OCI-LY1 (cell line): ENCODE measurements at regions not wholly inside any gene's neighbourhood (a gene's known extent, or its start where the extent isn't known, plus 50 kb on each side); places are given as distances from the start of the nearest gene placed in this dataset.

Experiments used
- H2AFZ ChIP-seq: fragments of 200-600 bp; sonication (generic), shearing (Covaris generic); 2 replicates; pipeline ENCODE4 v1.6.0; 2014; ENCODE audit warnings: antibody characterized with exemption, mild to moderate bottlenecking, low read length
- H3F3A ChIP-seq: fragments of 200-600 bp; sonication (generic), shearing (Covaris generic); 2 replicates; pipeline ENCODE4 v1.6.0; 2014; ENCODE audit warnings: mild to moderate bottlenecking, antibody characterized with exemption, low read length, moderate library complexity; ENCODE audit not compliant: insufficient read depth
- H3K27ac ChIP-seq: fragments of 200-600 bp; sonication (generic); 2 replicates; pipeline ENCODE4 v1.5.1; 2014; ENCODE audit warnings: low read length, mixed run types, mild to moderate bottlenecking, low read depth; ENCODE audit not compliant: poor library complexity, severe bottlenecking
- H3K27me3 ChIP-seq: fragments of 200-600 bp; sonication (generic); 2 replicates; pipeline ENCODE4 v1.6.0; 2014; ENCODE audit warnings: antibody characterized with exemption, mild to moderate bottlenecking, low read length, moderate library complexity; ENCODE audit not compliant: insufficient read depth
- H3K36me3 ChIP-seq: fragments of 200-600 bp; sonication (generic); 2 replicates; pipeline ENCODE4 v1.6.1; 2014; ENCODE audit warnings: mild to moderate bottlenecking, antibody characterized with exemption, low read length, moderate library complexity, mixed read lengths; ENCODE audit not compliant: insufficient read depth
- H3K4me1 ChIP-seq: fragments of 200-600 bp; sonication (generic); 2 replicates; pipeline ENCODE4 v1.5.1; 2014; ENCODE audit warnings: mild to moderate bottlenecking, low read length, moderate library complexity; ENCODE audit not compliant: insufficient read depth, severe bottlenecking
- H3K4me2 ChIP-seq: fragments of 200-600 bp; sonication (generic), shearing (Covaris generic); 2 replicates; pipeline ENCODE4 v1.6.1; 2014; ENCODE audit warnings: low read length
- H3K4me3 ChIP-seq: fragments of 200-600 bp; sonication (generic); 2 replicates; pipeline ENCODE4 v1.5.1; 2014; ENCODE audit warnings: low read length, low read depth, mild to moderate bottlenecking, mixed read lengths; ENCODE audit not compliant: poor library complexity, severe bottlenecking
- H3K79me2 ChIP-seq: fragments of 200-600 bp; shearing (Covaris generic); 2 replicates; pipeline ENCODE4 v1.6.1; 2016; ENCODE audit warnings: mixed run types, low read length, mixed read lengths; ENCODE audit not compliant: insufficient read depth
- H3K9ac ChIP-seq: fragments of 200-600 bp; sonication (generic), shearing (Covaris generic); 2 replicates; pipeline ENCODE4 v1.6.1; 2014; ENCODE audit warnings: mild to moderate bottlenecking, low read length, mixed read lengths
- H3K9me2 ChIP-seq: fragments of 200-600 bp; sonication (generic), shearing (Covaris generic); 2 replicates; pipeline ENCODE4 v1.6.1; 2014; ENCODE audit warnings: low read depth, mild to moderate bottlenecking, low read length, mixed read lengths
- H3K9me3 ChIP-seq: fragments of 200-600 bp; shearing (Covaris generic); 2 replicates; pipeline ENCODE4 v1.6.1; 2014; ENCODE audit warnings: low read length, mixed read lengths
- H4K20me1 ChIP-seq: fragments of 200-600 bp; sonication (generic), shearing (Covaris generic); 2 replicates; pipeline ENCODE4 v1.6.0; 2016; ENCODE audit warnings: mild to moderate bottlenecking, low read length; ENCODE audit not compliant: insufficient read depth
- EZH2 ChIP-seq: fragments of 200-600 bp; sonication (generic), shearing (Covaris generic); IDR thresholded peaks from 2 replicates; pipeline ENCODE4 v1.8.0; 2017; ENCODE audit warnings: borderline replicate concordance, mixed run types, mild to moderate bottlenecking, antibody characterized with exemption, low read length, moderate library complexity, mixed read lengths
- TF ChIP-seq, protein P1 (sequence below): fragments of 200-600 bp; sonication (generic), shearing (Covaris generic); IDR thresholded peaks from 2 replicates; pipeline ENCODE4 v1.5.1; 2017; ENCODE audit warnings: mild to moderate bottlenecking, antibody characterized with exemption, low read length, moderate library complexity, mixed read lengths

GRCh38 chr1:60835649-60836048, 246.7 kb upstream of the NFIA start:
- Histone ChIP-seq H3K27me3 (no peaks in the 10 kb centered on the region), H3K79me2 (no peaks in the 10 kb centered on the region), H4K20me1 (no peaks in the 10 kb centered on the region), H3K4me3 (no peak overlapping the region), H3F3A (no peaks in the 10 kb centered on the region), H3K4me2 (no peak overlapping the region), H3K36me3 (no peaks in the 10 kb centered on the region), H3K4me1 (no peaks in the 10 kb centered on the region), H3K9me2 (no peaks in the 10 kb centered on the region), H3K9me3 (no peaks in the 10 kb centered on the region), H2AFZ (no peak overlapping the region), H3K9ac (no peak overlapping the region), H3K27ac (no peak overlapping the region)
- TF ChIP-seq EZH2, result no peak
- TF ChIP-seq, protein P1, sequence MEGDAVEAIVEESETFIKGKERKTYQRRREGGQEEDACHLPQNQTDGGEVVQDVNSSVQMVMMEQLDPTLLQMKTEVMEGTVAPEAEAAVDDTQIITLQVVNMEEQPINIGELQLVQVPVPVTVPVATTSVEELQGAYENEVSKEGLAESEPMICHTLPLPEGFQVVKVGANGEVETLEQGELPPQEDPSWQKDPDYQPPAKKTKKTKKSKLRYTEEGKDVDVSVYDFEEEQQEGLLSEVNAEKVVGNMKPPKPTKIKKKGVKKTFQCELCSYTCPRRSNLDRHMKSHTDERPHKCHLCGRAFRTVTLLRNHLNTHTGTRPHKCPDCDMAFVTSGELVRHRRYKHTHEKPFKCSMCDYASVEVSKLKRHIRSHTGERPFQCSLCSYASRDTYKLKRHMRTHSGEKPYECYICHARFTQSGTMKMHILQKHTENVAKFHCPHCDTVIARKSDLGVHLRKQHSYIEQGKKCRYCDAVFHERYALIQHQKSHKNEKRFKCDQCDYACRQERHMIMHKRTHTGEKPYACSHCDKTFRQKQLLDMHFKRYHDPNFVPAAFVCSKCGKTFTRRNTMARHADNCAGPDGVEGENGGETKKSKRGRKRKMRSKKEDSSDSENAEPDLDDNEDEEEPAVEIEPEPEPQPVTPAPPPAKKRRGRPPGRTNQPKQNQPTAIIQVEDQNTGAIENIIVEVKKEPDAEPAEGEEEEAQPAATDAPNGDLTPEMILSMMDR, result no peak

- TF ChIP-seq, protein P1, result no peak
- TF ChIP-seq EZH2, result no peak
- Histone ChIP-seq H4K20me1 (no peaks in the 10 kb centered on the region), H3K9me2 (no peaks in the 10 kb centered on the region), H3F3A (no peaks in the 10 kb centered on the region), H3K27ac (no peak overlapping the region), H3K4me2 (no peak overlapping the region), H3K9ac (no peak overlapping the region), H3K9me3 (no peaks in the 10 kb centered on the region), H3K36me3 (no peaks in the 10 kb centered on the region), H3K27me3 (no peaks in the 10 kb centered on the region), H2AFZ (no peak overlapping the region), H3K4me3 (no peak overlapping the region), H3K79me2 (no peaks in the 10 kb centered on the region), H3K4me1 (no peaks in the 10 kb centered on the region)
Observed at GRCh38 chr1:60833173-60833572, 249.2 kb upstream of the NFIA start.

DNA sequence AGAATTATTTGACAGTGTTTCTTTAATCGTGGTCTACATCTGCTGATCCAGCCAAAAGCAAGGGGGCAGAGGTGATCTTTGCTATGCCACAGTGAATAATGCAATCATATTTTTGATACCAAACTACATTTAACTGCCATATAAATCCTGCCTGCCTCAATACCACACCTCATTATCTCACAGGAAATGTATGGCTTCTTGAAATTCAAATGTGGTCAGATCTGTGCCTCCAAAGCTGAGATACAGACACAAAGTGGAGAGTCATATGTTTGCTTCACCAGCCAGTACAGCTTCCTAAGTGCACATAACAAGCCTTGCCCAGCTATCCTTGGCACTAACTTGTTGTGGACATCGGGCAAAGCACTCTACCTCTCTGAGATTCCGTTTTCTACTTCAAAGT, 250.0 kb upstream of the NFIA start:
- Histone ChIP-seq H3K4me3 (no peak overlapping the region), H4K20me1 (no peaks in the 10 kb centered on the region), H3K27me3 (no peaks in the 10 kb centered on the region), H3F3A (no peaks in the 10 kb centered on the region), H3K27ac (no peak overlapping the region), H3K9me3 (no peaks in the 10 kb centered on the region), H3K4me2 (no peak overlapping the region), H3K4me1 (no peaks in the 10 kb centered on the region), H3K9me2 (no peaks in the 10 kb centered on the region), H3K9ac (no peak overlapping the region), H3K36me3 (no peaks in the 10 kb centered on the region), H2AFZ (no peak overlapping the region), H3K79me2 (no peaks in the 10 kb centered on the region)
- no peak for TF ChIP-seq EZH2
- TF ChIP-seq, protein P1, result no peak
